K562 (cell line): ENCODE measurements at regions not wholly inside any gene's neighbourhood (a gene's known extent, or its start where the extent isn't known, plus 50 kb on each side); places are given as distances from the start of the nearest gene placed in this dataset.

ENCODE experiments used
- ATAC-seq: fragments of 200-7000 bp; cut with Tn5 transposase; 3 replicates; pipeline ENCODE4 v1.9.1; 2020; ENCODE audit warnings: moderate library complexity
- BruUV-seq: library from RNA; stranded (reverse); fragments of 400-500 nt; replicated peaks from 2 replicates; lab custom pipeline; 2021; lab: Mats Ljungman, UMichigan
- CTCF ChIA-PET: fragments of 300-600 bp; formaldehyde crosslinking; extraction: SDS; loops from one replicate; lab custom pipeline; 2021; ENCODE audit warnings: low intra/inter-chr PET ratio; lab: Yijun Ruan, JAX
- POLR2A ChIA-PET: fragments of 300-600, 350-650 bp; sonication (Branson Sonifier 250); formaldehyde crosslinking; extraction: SDS; loops from one replicate; lab custom pipeline; 2021; ENCODE audit warnings: antibody characterized with exemption, inconsistent platforms; lab: Yijun Ruan, JAX
- DNase-seq, 4 experiments: peaks; one replicate each; pipeline versions ENCODE4 v3.0.0 to v3.0.0-alpha.2; 2011 to 2018; ENCODE audit warnings: low spot score in 3 of 4, mixed read lengths in 3 of 4; ENCODE audit errors: extremely low read depth in 1 of 4
- FAIRE-seq: peaks from 2 replicates; lab custom pipeline; 2011; peaks lifted over from hg19 to GRCh38; lab: Jason Lieb, UNC
- H2AFZ ChIP-seq: 2 replicates; pipeline ENCODE4 v1.6.0; 2011; ENCODE audit warnings: low read depth, low read length, control low read depth, inconsistent platforms
- H3K27ac ChIP-seq: fragments of 200-600 bp; 3 replicates; pipeline ENCODE4 v1.8.0; 2011; ENCODE audit warnings: low read depth, mild to moderate bottlenecking, control low read depth, inconsistent platforms, low read length, moderate library complexity, mixed read lengths; ENCODE audit errors: extremely low read depth
- H3K27me3 ChIP-seq, 2 experiments: fragments of 300-600 bp in 1 of 2; 2 replicates in 1 of 2; 3 replicates in 1 of 2; pipeline versions ENCODE4 v1.6.0 to v1.8.0; 2011; ENCODE audit warnings: inconsistent platforms in 2 of 2, low read length in 2 of 2, mild to moderate bottlenecking in 1 of 2, mixed read lengths in 1 of 2, moderate library complexity in 1 of 2; ENCODE audit not compliant: control insufficient read depth in 2 of 2, insufficient read depth in 2 of 2
- H3K36me3 ChIP-seq: fragments of 300-600 bp; 3 replicates; pipeline ENCODE4 v1.8.0; 2011; ENCODE audit warnings: mild to moderate bottlenecking, low read length, inconsistent platforms; ENCODE audit not compliant: control insufficient read depth, insufficient read depth
- H3K4me1 ChIP-seq, 2 experiments: fragments of 200-600 bp in 1 of 2; replicated peaks in 1 of 2; 2 replicates in 1 of 2; 3 replicates in 1 of 2; pipeline versions ENCODE4 v1.5.1 to v1.8.0; 2011; ENCODE audit warnings: inconsistent platforms in 2 of 2, low read length in 2 of 2, mild to moderate bottlenecking in 1 of 2, mixed read lengths in 1 of 2, moderate library complexity in 1 of 2; ENCODE audit not compliant: control insufficient read depth in 2 of 2, insufficient read depth in 2 of 2
- H3K4me2 ChIP-seq: 2 replicates; pipeline ENCODE4 v1.6.1; 2011; ENCODE audit warnings: low read length, control low read depth, inconsistent platforms, mixed read lengths; ENCODE audit not compliant: insufficient read depth
- H3K4me3 ChIP-seq: fragments of 200-600 bp; sonication (generic), shearing (Covaris generic); 2 replicates; pipeline ENCODE4 v1.5.1; 2016; ENCODE audit warnings: control low read depth, inconsistent platforms
- H3K79me2 ChIP-seq: fragments of 200-600 bp; 3 replicates; pipeline ENCODE4 v1.8.0; 2011; ENCODE audit warnings: low read length, inconsistent platforms; ENCODE audit not compliant: control insufficient read depth, insufficient read depth
- H3K9ac ChIP-seq, 2 experiments: 2 replicates each; pipeline versions ENCODE4 v1.6.0 to v1.6.1; 2011; ENCODE audit warnings: low read depth in 2 of 2, low read length in 2 of 2, control low read depth in 1 of 2, inconsistent platforms in 1 of 2, mild to moderate bottlenecking in 1 of 2, mixed read lengths in 1 of 2; ENCODE audit not compliant: insufficient read depth in 1 of 2
- H3K9me1 ChIP-seq: one replicate; pipeline ENCODE4 v1.6.0; 2011; ENCODE audit warnings: inconsistent platforms, mild to moderate bottlenecking, low read length, moderate library complexity; ENCODE audit not compliant: control insufficient read depth, insufficient read depth
- H3K9me3 ChIP-seq: replicated peaks from 2 replicates; pipeline ENCODE4 v1.5.1; 2011; ENCODE audit warnings: low read depth, low read length, inconsistent platforms; ENCODE audit not compliant: control insufficient read depth, insufficient read depth
- H4K20me1 ChIP-seq: replicated peaks from 2 replicates; pipeline ENCODE4 v1.6.1; 2011; ENCODE audit warnings: low read length, inconsistent platforms, mixed read lengths; ENCODE audit not compliant: control insufficient read depth, insufficient read depth
- ASH1L ChIP-seq: fragments of 450-650 bp; IDR thresholded peaks from 2 replicates; pipeline ENCODE4 v1.6.1; 2018; ENCODE audit warnings: borderline replicate concordance, mild to moderate bottlenecking, low read depth; ENCODE audit not compliant: partially characterized antibody
- CBX1 ChIP-seq: sonication (generic); IDR thresholded peaks from 2 replicates; pipeline ENCODE4 v1.6.1; 2016; ENCODE audit warnings: antibody characterized with exemption, low read depth, mild to moderate bottlenecking
- MYBL2 ChIP-seq, 2 experiments: fragments of 450-650 bp in 1 of 2; sonication (generic) in 1 of 2; formaldehyde crosslinking in 1 of 2; IDR thresholded peaks; 2 replicates each; pipeline versions ENCODE4 v1.6.1 to v1.8.1; 2017 to 2022; ENCODE audit warnings: borderline replicate concordance in 1 of 2, inconsistent platforms in 1 of 2, low read depth in 1 of 2, mild to moderate bottlenecking in 1 of 2, missing genetic modification reagents in 1 of 2, moderate library complexity in 1 of 2
- TCF3 ChIP-seq: sonication (generic); formaldehyde crosslinking; IDR thresholded peaks from 2 replicates; pipeline ENCODE4 v1.4.0; 2020; ENCODE audit warnings: mild to moderate bottlenecking, missing genetic modification reagents
- ZNF239 ChIP-seq: fragments of 250-450 bp; sonication (Bioruptor Pico); IDR thresholded peaks from 2 replicates; pipeline ENCODE4 v1.4.0; 2020; ENCODE audit warnings: mild to moderate bottlenecking
- ZNF384 ChIP-seq: IDR thresholded peaks from 2 replicates; pipeline ENCODE4 v1.6.1; 2012; ENCODE audit warnings: low read depth, low read length, improper control_type of control experiment
- whole genome bisulfite sequencing: fragments of 100-300 bp; shearing (Covaris generic); methylation state at CpG from one replicate; pipeline ENCODE4 v1.1.6; 2016; ENCODE audit warnings: low coverage, mixed read lengths; ENCODE audit not compliant: insufficient coverage; ENCODE audit errors: missing lambda C conversion rate; 5-methylcytosine and 5-hydroxymethylcytosine counted together
- in situ Hi-C: fragments of 300-500 bp; cut with MboI; formaldehyde crosslinking; loops from 4 replicates; pipeline ENCODE4 v1.15.0; 2018; ENCODE audit warnings: inconsistent platforms, mixed read lengths
- intact Hi-C: fragments of 100-400 bp; cut with micrococcal nuclease; formaldehyde crosslinking; loops from 2 replicates; pipeline ENCODE4 v1.14.2; 2022

DNA sequence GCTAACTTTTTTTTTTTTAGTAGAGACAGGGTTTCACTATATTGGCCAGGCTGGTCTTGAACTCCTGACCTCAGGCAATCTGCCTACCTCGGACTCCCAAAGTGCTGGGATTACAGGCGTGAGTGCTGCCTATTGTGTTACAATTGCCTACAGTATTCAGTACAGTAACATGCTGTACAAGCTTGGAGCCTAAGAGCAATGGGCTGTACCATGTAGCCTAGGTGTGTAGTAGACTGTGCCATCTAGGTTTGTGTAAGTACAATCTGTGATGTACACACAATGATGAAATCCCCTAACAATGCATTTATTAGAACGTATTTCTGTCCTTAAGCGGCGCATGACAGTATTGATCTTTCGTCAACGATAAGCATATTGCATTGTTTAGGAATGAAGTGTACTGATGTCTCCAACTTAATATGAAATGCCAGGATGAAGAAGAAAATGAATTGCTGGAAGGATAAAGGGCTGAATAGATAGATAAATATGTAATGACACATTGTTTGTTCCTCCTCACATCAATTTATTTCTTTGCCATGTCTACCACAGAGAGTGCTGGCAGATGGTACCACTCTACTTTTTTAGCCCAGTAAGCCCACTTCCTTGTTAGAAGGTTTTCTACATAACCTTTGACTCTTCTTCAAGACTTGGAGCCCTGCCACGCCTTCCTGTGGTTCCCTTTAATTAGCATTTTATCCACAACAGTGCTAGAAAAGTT, 467.5 kb downstream of the VRK1 start (continued):
- no peak for TF ChIP-seq ZNF239 (CRISPR knock-in tag)
- TF ChIP-seq ASH1L = no peak
- TF ChIP-seq TCF3 (CRISPR knock-in tag) = no peak
- TF ChIP-seq, all 486 proteins: peak for 0

GRCh38 chr14:97266653-97267052, 469.5 kb downstream of the VRK1 start:
- CTCF ChIA-PET = no interaction called here

More at GRCh38 chr14:97266653-97267052, 469.5 kb downstream of the VRK1 start:
- ATAC-seq = no peak
- intact Hi-C loops (no loop called here), in situ Hi-C loops (no loop called here)
- Histone ChIP-seq H3K4me3 (no peak overlapping the region), H3K9me3 (no peaks in the 10 kb centered on the region), H3K79me2 (no peaks in the 10 kb centered on the region), H3K9ac (no peak overlapping the region), H3K27me3 (no peaks in the 10 kb centered on the region), H3K27ac (no peak overlapping the region), H3K9me1 (no peaks in the 10 kb centered on the region), H3K4me2 (no peak overlapping the region), H2AFZ (no peak overlapping the region), H3K4me1 (no peaks in the 10 kb centered on the region), H4K20me1 (no peaks in the 10 kb centered on the region), H3K36me3 (no peaks in the 10 kb centered on the region)
- WGBS = 0% methylated on average over 2 of the region's 2 CpGs
- no peak for DNase-seq
- POLR2A ChIA-PET = interaction anchor here (0.6 kb wide), 1 partner anchor 435 kb away, joined by 3 read pairs; no protein-coding TSS in a partner anchor
- no peak for TF ChIP-seq CBX1
- TF ChIP-seq MYBL2 (IDR thresholded peaks at IDR 0.05; ENCODE audit: low read depth) = no peak
- no peak for TF ChIP-seq MYBL2 (CRISPR knock-in tag; IDR thresholded peaks at IDR 0.05; ENCODE audit: borderline replicate concordance)
- TF ChIP-seq ZNF384 = no peak
- no TSS peak for BruUV-seq
- FAIRE-seq = no peak
